Upper lobe of left lung (tissue), 6 donors: ENCODE measurements at regions not wholly inside any gene's neighbourhood (a gene's known extent, or its start where the extent isn't known, plus 50 kb on each side); places are given as distances from the start of the nearest gene placed in this dataset.
"Not testable (repeated sequence)": the region's sequence is repeated elsewhere in the genome, so short reads cannot be mapped to it uniquely, and the experiment has no call there.

ENCODE experiments used
- ATAC-seq, 2 donors: fragments of 200-7000 bp; cut with Tn5 transposase; one replicate each; pipeline ENCODE4 v1.9.1; 2022; ENCODE audit warnings: mild to moderate bottlenecking in 2 of 2, moderate library complexity in 2 of 2; ENCODE audit not compliant: low FRiP score in 2 of 2
- DNase-seq, 2 donors: peaks; one replicate each; pipeline ENCODE4 v3.0.0-alpha.2; 2019 to 2020
- H3K27ac ChIP-seq, 4 donors: fragments of 200-600 bp; sonication (generic); one replicate each; pipeline ENCODE4 v1.5.1; 2016 to 2019
- H3K27me3 ChIP-seq, 4 donors: fragments of 200-600 bp; sonication (generic); one replicate each; pipeline ENCODE4 v1.5.1; 2017 to 2019
- H3K36me3 ChIP-seq, 4 donors: fragments of 200-600 bp; sonication (generic); one replicate each; pipeline ENCODE4 v1.5.1; 2016 to 2019
- H3K4me1 ChIP-seq, 4 donors: fragments of 200-600 bp; sonication (generic); one replicate each; pipeline ENCODE4 v1.5.1; 2018 to 2019
- H3K4me3 ChIP-seq, 4 donors: fragments of 200-600 bp; sonication (generic); one replicate each; pipeline ENCODE4 v1.5.1; 2017 to 2019; ENCODE audit warnings: mild to moderate bottlenecking in 2 of 4, moderate library complexity in 1 of 4
- H3K9me3 ChIP-seq, 4 donors: fragments of 200-600 bp; sonication (generic); one replicate each; pipeline ENCODE4 v1.5.1; 2018 to 2019
- CTCF ChIP-seq, 6 experiments: fragments of 450-650 bp in 4 of 6; fragments of 200-600 bp in 2 of 6; sonication (generic) in 2 of 6; IDR thresholded peaks; one replicate each; pipeline ENCODE4 v1.5.1; 2016 to 2019; ENCODE audit warnings: antibody characterized with exemption in 6 of 6
- EP300 ChIP-seq, 4 donors: sonication (generic); formaldehyde crosslinking; IDR thresholded peaks; one replicate each; pipeline ENCODE4 v1.5.1; 2017; ENCODE audit warnings: antibody characterized with exemption in 4 of 4, control low read depth in 2 of 4
- POLR2A ChIP-seq, 4 donors: fragments of 450-650 bp; IDR thresholded peaks; one replicate each; pipeline ENCODE4 v1.5.1; 2016 to 2017; ENCODE audit warnings: antibody characterized with exemption in 4 of 4, mild to moderate bottlenecking in 2 of 4
- POLR2AphosphoS5 ChIP-seq, 2 donors: sonication (generic); formaldehyde crosslinking; IDR thresholded peaks; one replicate each; pipeline ENCODE4 v1.5.1; 2017; ENCODE audit warnings: antibody characterized with exemption in 2 of 2
- WGBS, 2 donors: methylation state at CpG; one replicate each; pipeline ENCODE4 v1.1.5; 2017 to 2018; 5-methylcytosine and 5-hydroxymethylcytosine counted together
- donor health status: DM: no; HTN: no; CAD: no; lungs with moderate emphysema.
- donor health status: DM: no; HTN: yes; CAD: no; lungs with severe emphysema.

- no peaks in the 10 kb centered on the region for H3K36me3 ChIP-seq
- DNase-seq, result no peak
- H3K27me3 ChIP-seq, result no peaks in the 10 kb centered on the region
- H3K4me1 ChIP-seq, result peaks cover 0 to 4% (median 1%) of the 10 kb centered on the region in 4 donors
- TF ChIP-seq POLR2AphosphoS5 (IDR thresholded peaks at IDR 0.05) (no peak), EP300 (IDR thresholded peaks at IDR 0.05) (no peak), CTCF (IDR thresholded peaks at IDR 0.05) (no peak), POLR2A (IDR thresholded peaks at IDR 0.05) (no peak)
- H3K4me3 ChIP-seq, result no peak overlapping the region
- no peak for ATAC-seq
- WGBS, 2 donors, result 62 to 68% methylated on average over 2 to 4 of the region's 4 CpGs
- H3K9me3 ChIP-seq, result no peaks in the 10 kb centered on the region
- no peak overlapping the region for H3K27ac ChIP-seq
These were observed 170.3 kb downstream of the MAIP1 start for GRCh38 chr2:200125444-200126284.

- H3K36me3 ChIP-seq, H3K27me3 ChIP-seq, ATAC-seq, H3K4me3 ChIP-seq, H3K27ac ChIP-seq, H3K4me1 ChIP-seq, H3K9me3 ChIP-seq, DNase-seq: not testable (repeated sequence)
- WGBS, 2 donors, result 59 to 62% methylated on average over 2 of the region's 2 CpGs
These were observed 170.9 kb downstream of the MAIP1 start for GRCh38 chr2:200126285-200126670.

GRCh38 chr2:200126680-200127079 is 171.3 kb downstream of the MAIP1 start:
- not testable (repeated sequence) for H3K4me1 ChIP-seq, ATAC-seq, H3K27ac ChIP-seq, H3K36me3 ChIP-seq, H3K4me3 ChIP-seq, H3K27me3 ChIP-seq, H3K9me3 ChIP-seq, DNase-seq
- WGBS, 2 donors, result 89 to 92% methylated on average over 2 of the region's 2 CpGs

GRCh38 chr2:200127848-200128247 is 172.5 kb downstream of the MAIP1 start:
- H3K4me1 ChIP-seq, result peaks cover 0 to 4% (median 1%) of the 10 kb centered on the region in 4 donors
- TF ChIP-seq CTCF (IDR thresholded peaks at IDR 0.05) (no peak), EP300 (IDR thresholded peaks at IDR 0.05) (no peak)
- no peak overlapping the region for H3K4me3 ChIP-seq
- no peaks in the 10 kb centered on the region for H3K9me3 ChIP-seq
- no peaks in the 10 kb centered on the region for H3K27me3 ChIP-seq
- no peak overlapping the region for H3K27ac ChIP-seq
- no peak for DNase-seq
- H3K36me3 ChIP-seq, result no peaks in the 10 kb centered on the region
- no peak for ATAC-seq

GRCh38 chr2:200128296-200128695 is 172.9 kb downstream of the MAIP1 start:
- 91 to 94% methylated on average over 5 of the region's 5 CpGs for WGBS, 2 donors
- Histone ChIP-seq H3K27ac (no peak overlapping the region), H3K9me3 (no peaks in the 10 kb centered on the region), H3K4me3 (no peak overlapping the region), H3K27me3 (no peaks in the 10 kb centered on the region), H3K36me3 (no peaks in the 10 kb centered on the region), H3K4me1 (peaks cover 0 to 4% (median 1%) of the 10 kb centered on the region in 4 donors)
- TF ChIP-seq EP300 (IDR thresholded peaks at IDR 0.05) (no peak), POLR2AphosphoS5 (IDR thresholded peaks at IDR 0.05) (no peak), POLR2A (IDR thresholded peaks at IDR 0.05) (no peak), CTCF (IDR thresholded peaks at IDR 0.05) (no peak)
- DNase-seq (no peak), ATAC-seq (no peak)
